HG02571 (cell line): ENCODE measurements at regions not wholly inside any gene's neighbourhood (a gene's known extent, or its start where the extent isn't known, plus 50 kb on each side); places are given as distances from the start of the nearest gene placed in this dataset.
"Not testable (repeated sequence)": the region's sequence is repeated elsewhere in the genome, so short reads cannot be mapped to it uniquely, and the experiment has no call there.

ENCODE experiments used
- ATAC-seq: cut with Tn5 transposase; IDR thresholded peaks from one replicate; pipeline ENCODE4 v1.9.1; 2021; ENCODE audit warnings: mild to moderate bottlenecking, moderate library complexity; ENCODE audit not compliant: unreplicated experiment

GRCh38 chr5:152688561-152689249 lies 283.6 kb upstream of the NMUR2 start:
- no peak for ATAC-seq

- no peak for ATAC-seq
These were observed 284.2 kb upstream of the NMUR2 start for GRCh38 chr5:152689250-152689711.

- no peak for ATAC-seq
These were observed 289.2 kb upstream of the NMUR2 start for GRCh38 chr5:152694231-152694630.

GRCh38 chr5:152701305-152701949 lies 296.3 kb upstream of the NMUR2 start:
- ATAC-seq: no peak

GRCh38 chr5:152704286-152704685 lies 299.2 kb upstream of the NMUR2 start:
- no peak for ATAC-seq

- ATAC-seq: no peak
These were observed 306.8 kb upstream of the NMUR2 start for GRCh38 chr5:152711801-152712388.

GRCh38 chr5:152717393-152717792 lies 312.3 kb upstream of the NMUR2 start:
- no peak for ATAC-seq

- no peak for ATAC-seq
These were observed 318.4 kb upstream of the NMUR2 start for GRCh38 chr5:152723482-152723881.

- no peak for ATAC-seq
These were observed 325.1 kb upstream of the NMUR2 start for GRCh38 chr5:152730176-152730575.

- ATAC-seq: no peak
These were observed 331.8 kb upstream of the NMUR2 start for GRCh38 chr5:152736906-152737305.

GRCh38 chr5:152739916-152740315 lies 334.8 kb upstream of the NMUR2 start:
- no peak for ATAC-seq

- not testable (repeated sequence) for ATAC-seq
These were observed 336.0 kb upstream of the NMUR2 start for GRCh38 chr5:152741126-152741525.

GRCh38 chr5:152787709-152788217 lies 382.7 kb upstream of the NMUR2 start:
- ATAC-seq: not testable (repeated sequence)

- ATAC-seq: no peak
These were observed 396.8 kb upstream of the NMUR2 start for GRCh38 chr5:152801886-152802285.

GRCh38 chr5:152804179-152804578 lies 399.1 kb upstream of the NMUR2 start:
- no peak for ATAC-seq

- no peak for ATAC-seq
These were observed 406.9 kb upstream of the NMUR2 start for GRCh38 chr5:152811988-152812387.

- ATAC-seq: no peak
These were observed 408.4 kb upstream of the NMUR2 start for GRCh38 chr5:152813526-152813925.

GRCh38 chr5:152819891-152820290 lies 414.8 kb upstream of the NMUR2 start:
- no peak for ATAC-seq

- no peak for ATAC-seq
These were observed 419.2 kb upstream of the NMUR2 start for GRCh38 chr5:152824316-152824715.

GRCh38 chr5:152838241-152838786 lies 433.2 kb upstream of the NMUR2 start:
- no peak for ATAC-seq

GRCh38 chr5:152844713-152845112 lies 439.6 kb upstream of the NMUR2 start:
- ATAC-seq: no peak

- ATAC-seq: no peak
These were observed 448.3 kb upstream of the NMUR2 start for GRCh38 chr5:152853361-152853760.
